ENCODE measurements at regions not wholly inside any gene's neighbourhood (a gene's known extent, or its start where the extent isn't known, plus 50 kb on each side); places are given as distances from the start of the nearest gene placed in this dataset.
A peak's percentile ranks its signal among the peaks of the same experiment; 100 is the strongest.

DNA sequence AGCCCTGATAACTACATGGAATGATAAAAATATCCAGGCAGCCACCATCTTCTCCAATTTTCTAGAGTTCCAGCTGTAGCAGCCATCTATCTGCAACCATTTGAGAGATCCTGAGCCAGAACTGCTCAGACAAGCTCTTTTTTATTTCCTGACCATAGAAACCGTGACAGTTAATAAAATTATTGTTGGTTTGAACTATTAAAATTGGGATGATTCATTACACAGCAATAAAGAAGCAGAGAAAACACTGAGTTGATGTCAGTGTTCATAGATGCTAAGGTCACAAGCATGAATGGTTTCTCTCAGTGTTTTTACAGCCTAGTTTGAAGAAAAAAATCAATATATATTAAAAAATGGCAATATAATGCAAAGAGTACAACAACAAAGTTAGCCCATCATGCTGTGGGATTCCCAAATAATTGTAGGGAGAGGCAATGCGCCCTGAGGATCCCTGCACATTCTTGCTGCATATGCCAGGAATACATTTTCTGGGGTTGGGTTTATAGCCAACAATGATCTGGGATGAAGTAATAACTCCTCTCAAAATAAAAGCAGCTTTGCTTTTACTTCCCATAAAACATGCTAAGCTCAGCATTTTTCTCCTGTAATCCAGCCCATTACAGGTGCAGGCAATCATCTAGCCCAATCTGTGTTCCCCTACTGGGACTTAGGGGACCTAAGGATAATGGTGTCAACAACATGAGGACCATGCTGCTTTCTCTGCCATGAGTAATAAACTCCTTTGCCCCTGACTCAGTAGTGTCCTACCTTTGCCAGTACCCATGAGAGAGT is 84.0 kb downstream of the PABPC4L start:
- DNase-seq, result no peak
- H3K14ac ChIP-seq (replicated peaks; ENCODE audit: low read depth, low read length), result no peak overlapping the region
- H2BK5ac ChIP-seq (ENCODE audit: low read depth, low read length, poor library complexity, severe bottlenecking), result no peak overlapping the region
- ATAC-seq (ENCODE audit: low read depth), result no peak
- no peak overlapping the region for H2BK15ac ChIP-seq (ENCODE audit: low read depth, low read length)
- H3K4ac ChIP-seq (ENCODE audit: low read depth, low read length), result no peak overlapping the region
- no peak overlapping the region for H3K23ac ChIP-seq (ENCODE audit: low read depth, low read length)
- no peak overlapping the region for H2BK120ac ChIP-seq (ENCODE audit: low read depth, low read length)
- dilution Hi-C loops (cut with HindIII; ENCODE audit: low sequenced_read_pairs, unreplicated experiment) (no loop called here), in situ Hi-C loops (cut with MboI; ENCODE audit: low sequenced_read_pairs) (no loop called here), intact Hi-C loops (cut with micrococcal nuclease) (no loop called here)
- ChIA-PET CTCF (interaction anchor here (0.6 kb wide), 1 partner anchor 17 kb away, joined by 3 read pairs; no protein-coding TSS in a partner anchor), POLR2A (ENCODE audit: unreplicated experiment) (no interaction called here)
- no peaks in the 10 kb centered on the region for H3K9me3 ChIP-seq (ENCODE audit: control insufficient read depth, insufficient read depth, low read length)
- H2AFZ ChIP-seq (replicated peaks; ENCODE audit: low read length, poor library complexity), result no peak overlapping the region
- no peak overlapping the region for H2BK20ac ChIP-seq (ENCODE audit: low read depth, low read length)
- no peak overlapping the region for H4K5ac ChIP-seq (ENCODE audit: low read depth, low read length)
- WGBS, 2 experiments (ENCODE audit: extremely low coverage in 2 of 2, insufficient read length in 1 of 2), result no CpG with 5 or more reads among the region's 2 CpGs
- no peak overlapping the region for H3K56ac ChIP-seq (ENCODE audit: extremely low read depth, insufficient read depth, low read length)
- no peak overlapping the region for H3K4me2 ChIP-seq (ENCODE audit: low read depth, low read length)
- no TSS peak for BruUV-seq (replicated peaks)
- H3K79me1 ChIP-seq (ENCODE audit: low read depth in 1 of 2, low read length in 2 of 2), result no peaks in the 10 kb centered on the region
- H2AK5ac ChIP-seq (ENCODE audit: low read depth, low read length), result no peak overlapping the region
- H3K9ac ChIP-seq (ENCODE audit: low read depth, low read length), result no peak overlapping the region
- H3K18ac ChIP-seq (ENCODE audit: low read depth, low read length), result no peak overlapping the region
- no peaks in the 10 kb centered on the region for H3K36me3 ChIP-seq (ENCODE audit: control insufficient read depth, insufficient read depth, low read length)
- no peak overlapping the region for H3K4me3 ChIP-seq (ENCODE audit: insufficient read depth, low read depth, low read length)
- H3K9me1 ChIP-seq (ENCODE audit: insufficient read depth, low read length), result no peaks in the 10 kb centered on the region
- H4K20me1 ChIP-seq (ENCODE audit: insufficient read depth, low read length), result no peaks in the 10 kb centered on the region
- H4K91ac ChIP-seq (ENCODE audit: insufficient read depth, low read depth, low read length), result no peak overlapping the region
- H3K4me1 ChIP-seq (ENCODE audit: control insufficient read depth, insufficient read depth, low read length), result no peaks in the 10 kb centered on the region
- no peak overlapping the region for H2AK9ac ChIP-seq (replicated peaks; ENCODE audit: low read depth, low read length, poor library complexity)
- no peak overlapping the region for H4K8ac ChIP-seq (ENCODE audit: low read depth in 2 of 2, low read length in 2 of 2)
- TF ChIP-seq RFX5 (IDR thresholded peaks at IDR 0.05; ENCODE audit: low read depth, low read length) (no peak), CEBPB (IDR thresholded peaks at IDR 0.05; ENCODE audit: low read depth, low read length) (no peak), MAFK (IDR thresholded peaks at IDR 0.05; ENCODE audit: low read depth, low read length) (peak; percentile 86)
- TF ChIP-seq, protein P1, sequence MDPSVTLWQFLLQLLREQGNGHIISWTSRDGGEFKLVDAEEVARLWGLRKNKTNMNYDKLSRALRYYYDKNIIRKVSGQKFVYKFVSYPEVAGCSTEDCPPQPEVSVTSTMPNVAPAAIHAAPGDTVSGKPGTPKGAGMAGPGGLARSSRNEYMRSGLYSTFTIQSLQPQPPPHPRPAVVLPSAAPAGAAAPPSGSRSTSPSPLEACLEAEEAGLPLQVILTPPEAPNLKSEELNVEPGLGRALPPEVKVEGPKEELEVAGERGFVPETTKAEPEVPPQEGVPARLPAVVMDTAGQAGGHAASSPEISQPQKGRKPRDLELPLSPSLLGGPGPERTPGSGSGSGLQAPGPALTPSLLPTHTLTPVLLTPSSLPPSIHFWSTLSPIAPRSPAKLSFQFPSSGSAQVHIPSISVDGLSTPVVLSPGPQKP (IDR thresholded peaks at IDR 0.05; ENCODE audit: borderline replicate concordance, low read depth, low read length), result no peak
- no peak overlapping the region for H3K27ac ChIP-seq (ENCODE audit: insufficient read depth, low read length)
- no peaks in the 10 kb centered on the region for H3K27me3 ChIP-seq (ENCODE audit: control insufficient read depth, insufficient read depth, low read length)

Data from IMR-90 (cell line).